A549 (cell line): ENCODE measurements at regions not wholly inside any gene's neighbourhood (a gene's known extent, or its start where the extent isn't known, plus 50 kb on each side); places are given as distances from the start of the nearest gene placed in this dataset.

Experiments used
- ATAC-seq, 2 experiments: fragments of 200-7000 bp in 1 of 2; fragments of >200 bp in 1 of 2; cut with Nextera tagmentation in 1 of 2; cut with Tn5 transposase in 1 of 2; 3 replicates each; pipeline versions ENCODE4 v1.8.0 to v1.9.1; 2018 to 2020; ENCODE audit warnings: mild to moderate bottlenecking in 1 of 2, moderate library complexity in 1 of 2
- CTCF ChIA-PET: fragments of 300-600 bp; sonication (Branson Sonifier 250); formaldehyde crosslinking; extraction: SDS; loops from one replicate; lab custom pipeline; 2021; ENCODE audit warnings: antibody characterized with exemption, inconsistent platforms; lab: Yijun Ruan, JAX
- POLR2A ChIA-PET: fragments of 350-600 bp; formaldehyde crosslinking; extraction: SDS; loops from one replicate; lab custom pipeline; 2021; ENCODE audit warnings: antibody characterized with exemption, inconsistent platforms; lab: Yijun Ruan, JAX
- DNase-seq, 2 experiments: peaks; one replicate each; pipeline versions ENCODE4 v3.0.0 to v3.0.0-alpha.2; 2011 to 2016; ENCODE audit warnings: low read depth in 1 of 2, low spot score in 1 of 2
- FAIRE-seq: peaks from 2 replicates; lab custom pipeline; 2011; peaks lifted over from hg19 to GRCh38; lab: Jason Lieb, UNC
- H3K27ac ChIP-seq, 2 experiments: fragments of >200 bp; sonication (Bioruptor Twin); formaldehyde crosslinking; 3 replicates each; pipeline ENCODE4 v1.5.1; 2016 to 2017
- H3K4me1 ChIP-seq: fragments of >200 bp; sonication (Bioruptor Twin); formaldehyde crosslinking; 3 replicates; pipeline ENCODE4 v1.6.1; 2016
- H3K4me2 ChIP-seq: fragments of >200 bp; sonication (Bioruptor Twin); formaldehyde crosslinking; 3 replicates; pipeline ENCODE4 v1.6.1; 2016
- H3K4me3 ChIP-seq: fragments of >200 bp; sonication (Bioruptor Twin); formaldehyde crosslinking; 3 replicates; pipeline ENCODE4 v1.5.1; 2016
- H3K9me3 ChIP-seq: fragments of >200 bp; sonication (Bioruptor Twin); formaldehyde crosslinking; 3 replicates; pipeline ENCODE4 v1.6.1; 2016
- ATOH8 ChIP-seq: fragments of 250-450 bp; sonication (Bioruptor Pico); IDR thresholded peaks from 2 replicates; pipeline ENCODE4 v1.5.0; 2020; ENCODE audit warnings: low read depth, mild to moderate bottlenecking, moderate library complexity
- BCL3 ChIP-seq: fragments of >200 bp; sonication (Bioruptor Twin); formaldehyde crosslinking; IDR thresholded peaks from 3 replicates; pipeline ENCODE4 v1.6.1; 2016
- BHLHE40 ChIP-seq: IDR thresholded peaks from 2 replicates; pipeline ENCODE4 v1.6.1; 2012; ENCODE audit warnings: low read depth, low read length, inconsistent platforms
- EHF ChIP-seq: fragments of 250-450 bp; sonication (Bioruptor Pico); IDR thresholded peaks from 2 replicates; pipeline ENCODE4 v1.5.0; 2020; ENCODE audit warnings: mild to moderate bottlenecking
- ESRRA ChIP-seq: fragments of 150-350 bp; IDR thresholded peaks from 2 replicates; pipeline ENCODE4 v1.6.1; 2014; ENCODE audit warnings: mild to moderate bottlenecking, low read length, borderline replicate concordance
- FOSL2 ChIP-seq, 2 experiments: fragments of 450-650 bp in 1 of 2; fragments of >200 bp in 1 of 2; sonication (Bioruptor Twin) in 1 of 2; formaldehyde crosslinking; IDR thresholded peaks; 2 replicates each; pipeline versions ENCODE4 v1.5.0 to v1.6.1; 2016 to 2020; ENCODE audit warnings: mild to moderate bottlenecking in 1 of 2, moderate library complexity in 1 of 2
- HEYL ChIP-seq: fragments of 250-450 bp; sonication (Bioruptor Pico); IDR thresholded peaks from 2 replicates; pipeline ENCODE4 v1.8.0; 2021; ENCODE audit warnings: mild to moderate bottlenecking, moderate library complexity
- HOXB5 ChIP-seq: fragments of 250-450 bp; sonication (Bioruptor Pico); IDR thresholded peaks from 2 replicates; pipeline ENCODE4 v1.5.0; 2020; ENCODE audit warnings: mild to moderate bottlenecking, moderate library complexity
- JUN ChIP-seq, 2 experiments: fragments of >200 bp; sonication (Bioruptor Twin); formaldehyde crosslinking; IDR thresholded peaks; 2 replicates in 1 of 2; 3 replicates in 1 of 2; pipeline ENCODE4 v1.6.1; 2016 to 2017
- JUNB ChIP-seq: fragments of >200 bp; sonication (Bioruptor Twin); formaldehyde crosslinking; IDR thresholded peaks from 2 replicates; pipeline ENCODE4 v1.6.1; 2016
- NFE2L2 ChIP-seq: fragments of 150-350 bp; conservative IDR thresholded peaks from 2 replicates; pipeline ENCODE4 v1.6.1; 2014; ENCODE audit warnings: low read length
- NPAS2 ChIP-seq: fragments of 250-450 bp; sonication (Bioruptor Pico); IDR thresholded peaks from 2 replicates; pipeline ENCODE4 v1.8.0; 2022; ENCODE audit warnings: mild to moderate bottlenecking, moderate library complexity, borderline replicate concordance
- RARB ChIP-seq: fragments of 250-450 bp; sonication (Bioruptor Pico); IDR thresholded peaks from 2 replicates; pipeline ENCODE4 v1.8.0; 2021; ENCODE audit warnings: mild to moderate bottlenecking, moderate library complexity
- RCOR1 ChIP-seq: fragments of 150-350 bp; IDR thresholded peaks from 2 replicates; pipeline ENCODE4 v1.6.1; 2014; ENCODE audit warnings: antibody characterized with exemption, low read length, low read depth
- RFX5 ChIP-seq: fragments of 450-650 bp; IDR thresholded peaks from 2 replicates; pipeline ENCODE4 v1.7.1; 2014; ENCODE audit warnings: antibody characterized with exemption, mild to moderate bottlenecking, moderate library complexity
- RNF2 ChIP-seq: fragments of 200-600 bp; sonication (generic); IDR thresholded peaks from 2 replicates; pipeline ENCODE4 v1.6.1; 2016; ENCODE audit warnings: low read depth, mild to moderate bottlenecking, antibody characterized with exemption, moderate library complexity, borderline replicate concordance
- ZSCAN20 ChIP-seq: fragments of 250-450 bp; sonication (Bioruptor Pico); IDR thresholded peaks from 2 replicates; pipeline ENCODE4 v1.8.0; 2022; ENCODE audit warnings: mild to moderate bottlenecking, moderate library complexity
- WGBS: methylation state at CpG from one replicate; pipeline ENCODE4 v1.1.6; 2017; ENCODE audit errors: missing lambda C conversion rate; 5-methylcytosine and 5-hydroxymethylcytosine counted together
- TF ChIP-seq, protein P1 (sequence below): fragments of 150-350 bp; IDR thresholded peaks from 2 replicates; pipeline ENCODE4 v1.6.1; 2014; ENCODE audit warnings: low read depth, mild to moderate bottlenecking, low read length
- TF ChIP-seq, protein P2 (sequence below): fragments of >200 bp; sonication (Bioruptor Twin); formaldehyde crosslinking; IDR thresholded peaks from 2 replicates; pipeline ENCODE4 v1.6.1; 2016
- TF ChIP-seq, protein P3 (sequence below): fragments of 250-450 bp; sonication (Bioruptor Pico); IDR thresholded peaks from 2 replicates; pipeline ENCODE4 v1.5.0; 2021; ENCODE audit warnings: mild to moderate bottlenecking, moderate library complexity, borderline replicate concordance
- TF ChIP-seq, protein P4 (sequence below): fragments of 450-650 bp; IDR thresholded peaks from 2 replicates; pipeline ENCODE4 v1.6.1; 2014; ENCODE audit warnings: antibody characterized with exemption

DNA sequence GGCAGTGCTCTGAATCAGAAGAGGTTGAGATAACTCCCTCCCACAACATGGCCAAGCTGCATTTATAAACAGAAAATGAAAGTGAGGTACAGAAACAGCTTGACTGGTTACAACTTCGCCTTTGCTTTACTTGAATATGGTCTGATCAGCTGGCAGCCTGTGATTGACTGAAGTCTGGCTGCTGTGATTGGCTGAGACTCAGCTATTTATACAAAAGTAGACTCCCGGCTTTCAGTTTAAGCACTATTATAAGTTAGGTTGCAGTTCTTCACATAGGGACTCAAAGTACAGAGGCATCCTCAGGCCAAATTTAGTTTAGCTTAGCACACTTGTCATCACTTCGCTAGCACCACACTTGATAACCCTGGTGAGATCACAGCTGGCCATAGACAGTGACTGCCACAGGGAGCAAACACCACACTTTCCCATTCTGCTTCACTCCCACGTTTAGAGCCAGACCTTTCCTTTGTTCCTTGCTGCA lies 362.6 kb downstream of the EPM2A start:
- Histone ChIP-seq H3K4me1 (no peaks in the 10 kb centered on the region), H3K27ac (no peak overlapping the region), H3K4me2 (no peak overlapping the region), H3K4me3 (no peak overlapping the region), H3K9me3 (no peaks in the 10 kb centered on the region)
- ATAC-seq: no peak
- TF ChIP-seq JUN (IDR thresholded peaks at IDR 0.05): no peak
- no peak for TF ChIP-seq RCOR1
- no peak for TF ChIP-seq NPAS2 (CRISPR knock-in tag)
- ChIA-PET POLR2A (no interaction called here), CTCF (interaction anchor here (0.6 to 1.3 kb wide), 3 partner anchors 22 to 820 kb away, joined by 3 read pairs; no protein-coding TSS in a partner anchor)
- 40% methylated on average over 4 of the region's 4 CpGs for WGBS
- no peak for FAIRE-seq
- no peak for DNase-seq

DNA sequence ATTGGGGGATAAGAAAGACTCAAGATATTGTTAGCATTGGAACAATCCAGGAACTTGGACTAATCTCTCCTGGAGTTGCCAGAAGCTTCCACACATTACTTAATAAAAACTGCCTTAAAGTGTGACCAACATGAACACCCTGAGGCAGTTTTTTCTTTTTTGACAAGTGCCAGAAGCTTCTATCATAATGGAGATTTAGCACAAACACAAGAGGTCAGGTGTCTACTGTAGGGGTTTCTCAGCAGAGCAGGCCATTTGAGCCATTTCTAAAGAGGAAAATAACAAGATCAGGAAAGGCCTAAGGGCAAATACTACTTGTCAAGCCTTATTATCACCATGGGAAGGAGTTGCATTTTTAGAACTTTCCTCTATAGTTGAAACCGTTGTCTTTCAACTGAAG lies 361.5 kb downstream of the EPM2A start:
- POLR2A ChIA-PET: no interaction called here
- Histone ChIP-seq H3K4me2 (no peak overlapping the region), H3K9me3 (no peaks in the 10 kb centered on the region), H3K4me3 (no peak overlapping the region), H3K4me1 (no peaks in the 10 kb centered on the region), H3K27ac (no peak overlapping the region)
- WGBS: 7% methylated on average over 1 of the region's 1 CpG
- no peak for TF ChIP-seq HOXB5 (CRISPR knock-in tag)
- no peak for TF ChIP-seq ESRRA
- TF ChIP-seq, protein P1, sequence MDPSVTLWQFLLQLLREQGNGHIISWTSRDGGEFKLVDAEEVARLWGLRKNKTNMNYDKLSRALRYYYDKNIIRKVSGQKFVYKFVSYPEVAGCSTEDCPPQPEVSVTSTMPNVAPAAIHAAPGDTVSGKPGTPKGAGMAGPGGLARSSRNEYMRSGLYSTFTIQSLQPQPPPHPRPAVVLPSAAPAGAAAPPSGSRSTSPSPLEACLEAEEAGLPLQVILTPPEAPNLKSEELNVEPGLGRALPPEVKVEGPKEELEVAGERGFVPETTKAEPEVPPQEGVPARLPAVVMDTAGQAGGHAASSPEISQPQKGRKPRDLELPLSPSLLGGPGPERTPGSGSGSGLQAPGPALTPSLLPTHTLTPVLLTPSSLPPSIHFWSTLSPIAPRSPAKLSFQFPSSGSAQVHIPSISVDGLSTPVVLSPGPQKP: no peak
- no peak for TF ChIP-seq NFE2L2
- no peak for TF ChIP-seq ATOH8
- no peak for TF ChIP-seq EHF (CRISPR knock-in tag)
- TF ChIP-seq, protein P2, sequence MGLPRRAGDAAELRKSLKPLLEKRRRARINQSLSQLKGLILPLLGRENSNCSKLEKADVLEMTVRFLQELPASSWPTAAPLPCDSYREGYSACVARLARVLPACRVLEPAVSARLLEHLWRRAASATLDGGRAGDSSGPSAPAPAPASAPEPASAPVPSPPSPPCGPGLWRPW: no peak
- TF ChIP-seq, all 56 proteins: peak for 0
- CTCF ChIA-PET: interaction anchor here (1.3 kb wide), 1 partner anchor 260 kb away, joined by 3 read pairs; no protein-coding TSS in a partner anchor
- DNase-seq (no peak), FAIRE-seq (no peak), ATAC-seq (no peak)

DNA sequence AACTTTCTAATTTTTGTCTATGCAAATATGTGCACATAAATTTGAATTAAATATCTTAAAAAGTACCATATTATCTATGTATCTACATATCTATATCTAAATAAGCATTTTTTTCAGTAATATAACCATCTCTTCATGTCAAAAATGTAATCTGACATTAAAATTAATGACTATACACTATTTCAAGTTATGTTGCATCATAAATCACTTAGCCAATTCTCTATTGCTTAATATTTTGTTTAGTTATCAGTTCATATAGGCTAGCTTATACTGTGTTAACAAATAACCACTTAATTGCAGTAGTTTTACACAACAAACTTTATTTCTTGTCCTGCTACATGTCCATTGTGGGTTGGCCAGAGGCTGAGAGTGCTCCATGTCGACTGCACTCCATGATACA lies 360.8 kb downstream of the EPM2A start:
- FAIRE-seq (no peak), DNase-seq (no peak), ATAC-seq (no peak)
- no peak for TF ChIP-seq EHF (CRISPR knock-in tag)
- no peak for TF ChIP-seq HEYL
- no peak for TF ChIP-seq ZSCAN20
- TF ChIP-seq RFX5: no peak
- TF ChIP-seq, protein P3, sequence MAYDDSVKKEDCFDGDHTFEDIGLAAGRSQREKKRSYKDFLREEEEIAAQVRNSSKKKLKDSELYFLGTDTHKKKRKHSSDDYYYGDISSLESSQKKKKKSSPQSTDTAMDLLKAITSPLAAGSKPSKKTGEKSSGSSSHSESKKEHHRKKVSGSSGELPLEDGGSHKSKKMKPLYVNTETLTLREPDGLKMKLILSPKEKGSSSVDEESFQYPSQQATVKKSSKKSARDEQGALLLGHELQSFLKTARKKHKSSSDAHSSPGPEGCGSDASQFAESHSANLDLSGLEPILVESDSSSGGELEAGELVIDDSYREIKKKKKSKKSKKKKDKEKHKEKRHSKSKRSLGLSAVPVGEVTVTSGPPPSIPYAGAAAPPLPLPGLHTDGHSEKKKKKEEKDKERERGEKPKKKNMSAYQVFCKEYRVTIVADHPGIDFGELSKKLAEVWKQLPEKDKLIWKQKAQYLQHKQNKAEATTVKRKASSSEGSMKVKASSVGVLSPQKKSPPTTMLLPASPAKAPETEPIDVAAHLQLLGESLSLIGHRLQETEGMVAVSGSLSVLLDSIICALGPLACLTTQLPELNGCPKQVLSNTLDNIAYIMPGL: no peak
- CTCF ChIA-PET: no interaction called here
- WGBS: 13% methylated on average over 1 of the region's 1 CpG
- no peak overlapping the region for H3K4me3 ChIP-seq
- POLR2A ChIA-PET: no interaction called here
- no peak overlapping the region for H3K27ac ChIP-seq
- no peak overlapping the region for H3K4me2 ChIP-seq
- no peaks in the 10 kb centered on the region for H3K4me1 ChIP-seq
- no peaks in the 10 kb centered on the region for H3K9me3 ChIP-seq

- WGBS: 51% methylated on average over 4 of the region's 4 CpGs
- Histone ChIP-seq H3K4me3 (no peak overlapping the region), H3K27ac (no peak overlapping the region), H3K4me1 (no peaks in the 10 kb centered on the region), H3K4me2 (no peak overlapping the region), H3K9me3 (no peaks in the 10 kb centered on the region)
- ChIA-PET CTCF (interaction anchor here (0.5 kb wide), 1 partner anchor 57 kb away, joined by 4 read pairs; no protein-coding TSS in a partner anchor), POLR2A (no interaction called here)
- TF ChIP-seq RARB: no peak
- TF ChIP-seq BCL3: no peak
- no peak for TF ChIP-seq RNF2
- no peak for TF ChIP-seq JUNB
- no peak for TF ChIP-seq FOSL2 (IDR thresholded peaks at IDR 0.05)
- no peak for TF ChIP-seq FOSL2 (CRISPR knock-in tag; IDR thresholded peaks at IDR 0.05)
- TF ChIP-seq, protein P4, sequence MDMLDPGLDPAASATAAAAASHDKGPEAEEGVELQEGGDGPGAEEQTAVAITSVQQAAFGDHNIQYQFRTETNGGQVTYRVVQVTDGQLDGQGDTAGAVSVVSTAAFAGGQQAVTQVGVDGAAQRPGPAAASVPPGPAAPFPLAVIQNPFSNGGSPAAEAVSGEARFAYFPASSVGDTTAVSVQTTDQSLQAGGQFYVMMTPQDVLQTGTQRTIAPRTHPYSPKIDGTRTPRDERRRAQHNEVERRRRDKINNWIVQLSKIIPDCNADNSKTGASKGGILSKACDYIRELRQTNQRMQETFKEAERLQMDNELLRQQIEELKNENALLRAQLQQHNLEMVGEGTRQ: no peak
- no peak for TF ChIP-seq BHLHE40
- TF ChIP-seq ATOH8: no peak
- ATAC-seq: no peak
- DNase-seq: no peak
- FAIRE-seq: no peak
These were observed 359.8 kb downstream of the EPM2A start for GRCh38 chr6:145375502-145375901.
